B cell (primary cell): ENCODE measurements at regions not wholly inside any gene's neighbourhood (a gene's known extent, or its start where the extent isn't known, plus 50 kb on each side); places are given as distances from the start of the nearest gene placed in this dataset.

Experiments used
- ATAC-seq: fragments of 200-7000 bp; cut with Tn5 transposase; one replicate; pipeline ENCODE4 v1.10.0; 2021; ENCODE audit warnings: low read depth, mild to moderate bottlenecking, moderate number of reproducible peaks, moderate library complexity
- CTCF ChIA-PET: fragments of 350-600 bp; sonication (Branson Sonifier 250); formaldehyde crosslinking; loops from one replicate; lab custom pipeline; 2021; ENCODE audit warnings: antibody characterized with exemption, inconsistent platforms; lab: Charles Lee
- POLR2A ChIA-PET: fragments of 350-600 bp; sonication (Branson Sonifier 250); formaldehyde crosslinking; loops from one replicate; lab custom pipeline; 2021; ENCODE audit warnings: antibody characterized with exemption; lab: Charles Lee
- DNase-seq: peaks from one replicate; pipeline ENCODE4 v3.0.0; 2013
- H2AFZ ChIP-seq: 2 replicates; pipeline ENCODE4 v1.6.1; 2012; ENCODE audit warnings: mild to moderate bottlenecking, low read depth, low read length; ENCODE audit not compliant: insufficient read depth, poor library complexity, severe bottlenecking
- H3K27ac ChIP-seq, 2 donors: 1 replicate in 1 of 2; 2 replicates in 1 of 2; pipeline ENCODE4 v1.5.1; 2012 to 2013; ENCODE audit warnings: low read length in 2 of 2, mild to moderate bottlenecking in 2 of 2, moderate library complexity in 1 of 2
- H3K27me3 ChIP-seq, 4 experiments: fragments of 200-600 bp in 1 of 4; sonication (generic) in 1 of 4; replicated peaks in 1 of 4; 1 replicate in 2 of 4; 2 replicates in 2 of 4; pipeline versions ENCODE4 v1.6.1 to v1.7.0; 2013 to 2016; ENCODE audit warnings: low read length in 3 of 4, mild to moderate bottlenecking in 2 of 4, mixed read lengths in 1 of 4, moderate library complexity in 1 of 4; ENCODE audit not compliant: insufficient read depth in 4 of 4, control insufficient read depth in 3 of 4; ENCODE audit errors: control extremely low read depth in 1 of 4
- H3K36me3 ChIP-seq, 2 experiments: replicated peaks in 1 of 2; 1 replicate in 1 of 2; 2 replicates in 1 of 2; pipeline versions ENCODE4 v1.6.1 to v1.7.1; 2013; ENCODE audit warnings: low read length in 1 of 2; ENCODE audit not compliant: insufficient read depth in 2 of 2, control insufficient read depth in 1 of 2; ENCODE audit errors: control extremely low read depth in 1 of 2, extremely low read depth in 1 of 2
- H3K4me1 ChIP-seq, 2 donors: fragments of 200-600 bp in 1 of 2; sonication (generic) in 1 of 2; 1 replicate in 1 of 2; 2 replicates in 1 of 2; pipeline versions ENCODE4 v1.5.1 to v1.6.1; 2013 to 2017; ENCODE audit warnings: low read length in 2 of 2; ENCODE audit not compliant: control insufficient read depth in 2 of 2, insufficient read depth in 2 of 2
- H3K4me2 ChIP-seq: replicated peaks from 2 replicates; pipeline ENCODE3; 2012; ENCODE audit warnings: mild to moderate bottlenecking, low read depth, low read length; ENCODE audit not compliant: poor library complexity, severe bottlenecking
- H3K4me3 ChIP-seq, 5 experiments: fragments of 200-600 bp in 1 of 5; sonication (generic) in 1 of 5; 1 replicate in 3 of 5; 2 replicates in 2 of 5; pipeline versions ENCODE4 v1.5.1 to v1.7.0; 2011 to 2016; ENCODE audit warnings: low read length in 4 of 5, mild to moderate bottlenecking in 4 of 5, low read depth in 2 of 5, control low read depth in 1 of 5, moderate library complexity in 1 of 5; ENCODE audit not compliant: insufficient read depth in 1 of 5; ENCODE audit errors: control extremely low read depth in 1 of 5, extremely low read depth in 1 of 5
- H3K79me2 ChIP-seq: fragments of 200-600 bp; sonication (generic); one replicate; pipeline ENCODE4 v1.6.0; 2016; ENCODE audit warnings: low read length; ENCODE audit not compliant: control insufficient read depth, insufficient read depth
- H3K9ac ChIP-seq: fragments of 200-600 bp; sonication (generic); 2 replicates; pipeline ENCODE4 v1.6.1; 2017; ENCODE audit warnings: mild to moderate bottlenecking, low read length, moderate library complexity
- H3K9me3 ChIP-seq, 3 donors: one replicate each; pipeline versions ENCODE4 v1.6.1 to v1.7.1; 2013; ENCODE audit warnings: low read length in 2 of 3; ENCODE audit not compliant: control insufficient read depth in 2 of 3, insufficient read depth in 1 of 3; ENCODE audit errors: control extremely low read depth in 1 of 3
- H4K20me1 ChIP-seq: 2 replicates; pipeline ENCODE4 v1.6.0; 2012; ENCODE audit warnings: mild to moderate bottlenecking, low read length; ENCODE audit not compliant: insufficient read depth, control insufficient read depth, poor library complexity, severe bottlenecking
- H3K27ac Mint-ChIP-seq: one replicate; pipeline ENCODE4 v1.8.0; 2021; ENCODE audit warnings: mixed read lengths
- H3K27me3 Mint-ChIP-seq: one replicate; pipeline ENCODE4 v1.8.0; 2021; ENCODE audit warnings: mixed read lengths
- H3K4me1 Mint-ChIP-seq: one replicate; pipeline ENCODE4 v1.8.0; 2021; ENCODE audit warnings: mixed read lengths
- H3K4me3 Mint-ChIP-seq: one replicate; pipeline ENCODE4 v1.8.0; 2021; ENCODE audit warnings: mixed read lengths
- H3K9me3 Mint-ChIP-seq: one replicate; pipeline ENCODE4 v1.8.0; 2022; ENCODE audit warnings: mixed read lengths; ENCODE audit not compliant: insufficient read depth
- EZH2 ChIP-seq: IDR thresholded peaks from 2 replicates; pipeline ENCODE4 v1.6.1; 2012; ENCODE audit warnings: borderline replicate concordance, low read depth, mild to moderate bottlenecking, moderate library complexity, low read length; ENCODE audit not compliant: insufficient read depth, poor library complexity, severe bottlenecking
- WGBS: methylation state at CpG from one replicate; pipeline ENCODE4 v1.1.5; 2013; ENCODE audit warnings: missing lambda C conversion rate; ENCODE audit not compliant: insufficient coverage; 5-methylcytosine and 5-hydroxymethylcytosine counted together
- intact Hi-C: fragments of 100-400 bp; cut with micrococcal nuclease; formaldehyde crosslinking; loops from one replicate; pipeline ENCODE4 v1.10.0; 2022
- TF ChIP-seq, protein P1 (sequence below): fragments of 200-600 bp; IDR thresholded peaks from one replicate; pipeline ENCODE4 v1.8.0; 2022; ENCODE audit warnings: antibody characterized with exemption, mild to moderate bottlenecking

DNA sequence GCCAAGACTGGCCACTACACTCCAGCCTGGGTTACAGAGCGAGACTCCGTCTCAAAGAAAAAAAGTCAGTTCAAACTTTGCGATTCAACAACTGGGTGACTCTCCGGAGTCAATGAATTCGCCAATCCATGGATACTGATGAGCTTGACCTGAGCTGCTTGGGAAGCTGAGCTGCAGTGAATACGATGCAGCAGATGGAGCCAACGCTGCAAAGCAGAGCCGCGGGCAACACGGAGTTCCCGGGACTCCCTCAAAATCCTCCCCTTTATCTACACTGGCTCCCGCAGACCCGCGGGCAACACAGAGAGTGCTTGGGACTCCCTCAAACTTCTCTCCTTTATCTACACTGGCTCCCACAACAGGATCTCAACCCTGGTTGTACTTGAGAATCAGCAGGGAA lies 62.6 kb upstream of the SALL4 start:
- Histone ChIP-seq H3K9me3 (no peaks in the 10 kb centered on the region), H2AFZ (no peak overlapping the region), H3K4me2 (no peak overlapping the region), H3K4me3 (no peak overlapping the region), H3K79me2 (no peaks in the 10 kb centered on the region), H3K4me1 (no peaks in the 10 kb centered on the region), H4K20me1 (no peaks in the 10 kb centered on the region), H3K27me3 (no peaks in the 10 kb centered on the region), H3K27ac (no peak overlapping the region), H3K9ac (no peak overlapping the region), H3K36me3 (no peaks in the 10 kb centered on the region)
- Mint-ChIP-seq H3K27ac (no peak overlapping the region), H3K4me1 (no peaks in the 10 kb centered on the region), H3K27me3 (peaks cover 16% of the 10 kb centered on the region), H3K4me3 (no peak overlapping the region), H3K9me3 (no peaks in the 10 kb centered on the region)
- 96% methylated on average over 14 of the region's 14 CpGs for WGBS
- DNase-seq (no peak), ATAC-seq (no peak)
- no peak for TF ChIP-seq EZH2
- TF ChIP-seq, protein P1, sequence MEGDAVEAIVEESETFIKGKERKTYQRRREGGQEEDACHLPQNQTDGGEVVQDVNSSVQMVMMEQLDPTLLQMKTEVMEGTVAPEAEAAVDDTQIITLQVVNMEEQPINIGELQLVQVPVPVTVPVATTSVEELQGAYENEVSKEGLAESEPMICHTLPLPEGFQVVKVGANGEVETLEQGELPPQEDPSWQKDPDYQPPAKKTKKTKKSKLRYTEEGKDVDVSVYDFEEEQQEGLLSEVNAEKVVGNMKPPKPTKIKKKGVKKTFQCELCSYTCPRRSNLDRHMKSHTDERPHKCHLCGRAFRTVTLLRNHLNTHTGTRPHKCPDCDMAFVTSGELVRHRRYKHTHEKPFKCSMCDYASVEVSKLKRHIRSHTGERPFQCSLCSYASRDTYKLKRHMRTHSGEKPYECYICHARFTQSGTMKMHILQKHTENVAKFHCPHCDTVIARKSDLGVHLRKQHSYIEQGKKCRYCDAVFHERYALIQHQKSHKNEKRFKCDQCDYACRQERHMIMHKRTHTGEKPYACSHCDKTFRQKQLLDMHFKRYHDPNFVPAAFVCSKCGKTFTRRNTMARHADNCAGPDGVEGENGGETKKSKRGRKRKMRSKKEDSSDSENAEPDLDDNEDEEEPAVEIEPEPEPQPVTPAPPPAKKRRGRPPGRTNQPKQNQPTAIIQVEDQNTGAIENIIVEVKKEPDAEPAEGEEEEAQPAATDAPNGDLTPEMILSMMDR = no peak
- CTCF ChIA-PET = no interaction called here
- POLR2A ChIA-PET = no interaction called here
- intact Hi-C loops = no loop called here

GRCh38 chr20:51862796-51863195 lies 60.5 kb upstream of the SALL4 start:
- no peak for TF ChIP-seq EZH2
- TF ChIP-seq, protein P1 = no peak
- Histone ChIP-seq H3K27me3 (no peaks in the 10 kb centered on the region), H3K4me2 (no peak overlapping the region), H2AFZ (no peak overlapping the region), H3K4me1 (no peaks in the 10 kb centered on the region), H4K20me1 (no peaks in the 10 kb centered on the region), H3K9me3 (no peaks in the 10 kb centered on the region), H3K9ac (no peak overlapping the region), H3K79me2 (no peaks in the 10 kb centered on the region), H3K36me3 (no peaks in the 10 kb centered on the region), H3K27ac (no peak overlapping the region), H3K4me3 (no peak overlapping the region)
- Mint-ChIP-seq H3K27me3 (peaks cover 18% of the 10 kb centered on the region), H3K4me1 (no peaks in the 10 kb centered on the region), H3K27ac (no peak overlapping the region), H3K9me3 (no peaks in the 10 kb centered on the region), H3K4me3 (no peak overlapping the region)
- CTCF ChIA-PET = no interaction called here
- intact Hi-C loops = no loop called here
- DNase-seq (no peak), ATAC-seq (no peak)
- POLR2A ChIA-PET = no interaction called here
- 90% methylated on average over 6 of the region's 8 CpGs for WGBS
